Transverse colon (tissue), 4 donors: ENCODE measurements at regions not wholly inside any gene's neighbourhood (a gene's known extent, or its start where the extent isn't known, plus 50 kb on each side); places are given as distances from the start of the nearest gene placed in this dataset.

Experiments used
- CTCF ChIP-seq, 5 experiments: fragments of 200-600 bp in 3 of 5; fragments of 450-650 bp in 2 of 5; sonication (generic) in 3 of 5; IDR thresholded peaks; 1 replicate in 2 of 5; 2 replicates in 3 of 5; pipeline ENCODE4 v1.5.1; 2016 to 2017; ENCODE audit warnings: antibody characterized with exemption in 5 of 5, inconsistent platforms in 3 of 5, mild to moderate bottlenecking in 2 of 5, moderate library complexity in 1 of 5
- EP300 ChIP-seq: sonication (generic); formaldehyde crosslinking; IDR thresholded peaks from one replicate; pipeline ENCODE4 v1.6.1; 2017; ENCODE audit warnings: antibody characterized with exemption, low read depth
- POLR2AphosphoS5 ChIP-seq, 3 donors: sonication (generic); formaldehyde crosslinking; IDR thresholded peaks; one replicate each; pipeline ENCODE4 v1.6.1; 2016; ENCODE audit warnings: antibody characterized with exemption in 3 of 3

GRCh38 chr10:129280155-129280502, 186.9 kb upstream of the MGMT start:
- no peak for TF ChIP-seq CTCF (IDR thresholded peaks at IDR 0.05)
- TF ChIP-seq EP300: no peak
- no peak for TF ChIP-seq POLR2AphosphoS5 (IDR thresholded peaks at IDR 0.05)
